ENCODE measurements at regions not wholly inside any gene's neighbourhood (a gene's known extent, or its start where the extent isn't known, plus 50 kb on each side); places are given as distances from the start of the nearest gene placed in this dataset.

GRCh38 chr10:36094096-36094495 is 452.0 kb upstream of the FZD8 start:
- Histone ChIP-seq H4K20me1 (ENCODE audit: insufficient read depth, low read length) (no peaks in the 10 kb centered on the region), H3K27ac (ENCODE audit: low read depth, low read length) (no peak overlapping the region), H3K4me3 (ENCODE audit: insufficient read depth, low read depth, low read length) (no peak overlapping the region), H3K9me3 (ENCODE audit: insufficient read depth, low read depth, low read length) (peaks cover 3% of the 10 kb centered on the region), H3K9ac (ENCODE audit: low read length) (no peak overlapping the region), H3K27me3 (ENCODE audit: insufficient read depth, low read length) (no peaks in the 10 kb centered on the region), H3K4me1 (ENCODE audit: insufficient read depth, low read length) (no peaks in the 10 kb centered on the region), H3K36me3 (ENCODE audit: insufficient read depth, low read length) (no peaks in the 10 kb centered on the region), H3K79me2 (ENCODE audit: insufficient read depth, low read length) (no peaks in the 10 kb centered on the region), H2AFZ (ENCODE audit: low read depth, low read length) (no peak overlapping the region), H3K4me2 (ENCODE audit: low read length) (no peak overlapping the region)
- Mint-ChIP-seq H3K9me3 (ENCODE audit: unreplicated experiment) (no peaks in the 10 kb centered on the region), H3K4me1 (ENCODE audit: low read depth, unreplicated experiment) (no peaks in the 10 kb centered on the region), H3K27me3 (ENCODE audit: low read depth, unreplicated experiment) (no peaks in the 10 kb centered on the region), H3K27ac (ENCODE audit: unreplicated experiment) (no peak overlapping the region), H3K4me3 (ENCODE audit: unreplicated experiment) (no peak overlapping the region), H3K36me3 (ENCODE audit: low read depth, unreplicated experiment) (no peaks in the 10 kb centered on the region)
- TF ChIP-seq CTCF (IDR thresholded peaks at IDR 0.05; ENCODE audit: insufficient read depth, low read depth, low read length) (no peak), EZH2 (IDR thresholded peaks at IDR 0.05; ENCODE audit: insufficient read depth, low read length) (no peak)
- FAIRE-seq (no peak), DNase-seq (ENCODE audit: low read depth) (no peak)

GRCh38 chr10:36092116-36092515 is 450.0 kb upstream of the FZD8 start:
- Histone ChIP-seq H3K4me1 (ENCODE audit: insufficient read depth, low read length) (no peaks in the 10 kb centered on the region), H3K9me3 (ENCODE audit: insufficient read depth, low read depth, low read length) (peaks cover 3% of the 10 kb centered on the region), H3K27me3 (ENCODE audit: insufficient read depth, low read length) (no peaks in the 10 kb centered on the region), H3K79me2 (ENCODE audit: insufficient read depth, low read length) (no peaks in the 10 kb centered on the region), H3K4me2 (ENCODE audit: low read length) (no peak overlapping the region), H3K4me3 (ENCODE audit: insufficient read depth, low read depth, low read length) (no peak overlapping the region), H3K36me3 (ENCODE audit: insufficient read depth, low read length) (no peaks in the 10 kb centered on the region), H3K27ac (ENCODE audit: low read depth, low read length) (no peak overlapping the region), H2AFZ (ENCODE audit: low read depth, low read length) (no peak overlapping the region), H4K20me1 (ENCODE audit: insufficient read depth, low read length) (no peaks in the 10 kb centered on the region), H3K9ac (ENCODE audit: low read length) (no peak overlapping the region)
- H3K9me3 Mint-ChIP-seq (ENCODE audit: unreplicated experiment), result no peaks in the 10 kb centered on the region
- no peaks in the 10 kb centered on the region for H3K4me1 Mint-ChIP-seq (ENCODE audit: low read depth, unreplicated experiment)
- H3K27ac Mint-ChIP-seq (ENCODE audit: unreplicated experiment), result no peak overlapping the region
- TF ChIP-seq CTCF (IDR thresholded peaks at IDR 0.05; ENCODE audit: insufficient read depth, low read depth, low read length) (no peak), EZH2 (IDR thresholded peaks at IDR 0.05; ENCODE audit: insufficient read depth, low read length) (no peak)
- no peaks in the 10 kb centered on the region for H3K36me3 Mint-ChIP-seq (ENCODE audit: low read depth, unreplicated experiment)
- FAIRE-seq, result no peak
- no peak for DNase-seq (ENCODE audit: low read depth)
- H3K27me3 Mint-ChIP-seq (ENCODE audit: low read depth, unreplicated experiment), result no peaks in the 10 kb centered on the region
- no peak overlapping the region for H3K4me3 Mint-ChIP-seq (ENCODE audit: unreplicated experiment)

GRCh38 chr10:36091007-36091406 is 448.9 kb upstream of the FZD8 start:
- H3K27ac ChIP-seq (ENCODE audit: low read depth, low read length), result no peak overlapping the region
- H3K9me3 ChIP-seq (ENCODE audit: insufficient read depth, low read depth, low read length), result peaks cover 3% of the 10 kb centered on the region
- no peak overlapping the region for H3K9ac ChIP-seq (ENCODE audit: low read length)
- no peak overlapping the region for H3K4me3 Mint-ChIP-seq (ENCODE audit: unreplicated experiment)
- H3K79me2 ChIP-seq (ENCODE audit: insufficient read depth, low read length), result no peaks in the 10 kb centered on the region
- DNase-seq (ENCODE audit: low read depth) (no peak), FAIRE-seq (no peak)
- no peaks in the 10 kb centered on the region for H3K9me3 Mint-ChIP-seq (ENCODE audit: unreplicated experiment)
- TF ChIP-seq CTCF (IDR thresholded peaks at IDR 0.05; ENCODE audit: insufficient read depth, low read depth, low read length), result no peak
- no peak for TF ChIP-seq EZH2 (IDR thresholded peaks at IDR 0.05; ENCODE audit: insufficient read depth, low read length)
- no peaks in the 10 kb centered on the region for H4K20me1 ChIP-seq (ENCODE audit: insufficient read depth, low read length)
- H3K36me3 Mint-ChIP-seq (ENCODE audit: low read depth, unreplicated experiment), result no peaks in the 10 kb centered on the region
- no peaks in the 10 kb centered on the region for H3K4me1 ChIP-seq (ENCODE audit: insufficient read depth, low read length)
- no peak overlapping the region for H2AFZ ChIP-seq (ENCODE audit: low read depth, low read length)
- no peaks in the 10 kb centered on the region for H3K27me3 ChIP-seq (ENCODE audit: insufficient read depth, low read length)
- no peaks in the 10 kb centered on the region for H3K36me3 ChIP-seq (ENCODE audit: insufficient read depth, low read length)
- H3K4me2 ChIP-seq (ENCODE audit: low read length), result no peak overlapping the region
- H3K27ac Mint-ChIP-seq (ENCODE audit: unreplicated experiment), result no peak overlapping the region
- no peak overlapping the region for H3K4me3 ChIP-seq (ENCODE audit: insufficient read depth, low read depth, low read length)
- no peaks in the 10 kb centered on the region for H3K4me1 Mint-ChIP-seq (ENCODE audit: low read depth, unreplicated experiment)
- no peaks in the 10 kb centered on the region for H3K27me3 Mint-ChIP-seq (ENCODE audit: low read depth, unreplicated experiment)

Measured in astrocyte (in vitro differentiated cells and primary cell).